Fibroblast of mammary gland (primary cell): ENCODE measurements at regions not wholly inside any gene's neighbourhood (a gene's known extent, or its start where the extent isn't known, plus 50 kb on each side); places are given as distances from the start of the nearest gene placed in this dataset.

Source experiments
- DNase-seq: peaks from one replicate; pipeline ENCODE4 v3.0.0-alpha.2; 2010; ENCODE audit warnings: low read depth
- H3K4me3 ChIP-seq: 2 replicates; pipeline ENCODE4 v1.5.1; 2011; ENCODE audit warnings: low read depth, mild to moderate bottlenecking, low read length, moderate library complexity; ENCODE audit not compliant: control insufficient read depth
- TF ChIP-seq, protein P1 (sequence below): conservative IDR thresholded peaks from 2 replicates; pipeline ENCODE4 v1.5.1; 2011; ENCODE audit warnings: low read depth, low read length, inconsistent platforms; ENCODE audit not compliant: control insufficient read depth, insufficient read depth

DNA sequence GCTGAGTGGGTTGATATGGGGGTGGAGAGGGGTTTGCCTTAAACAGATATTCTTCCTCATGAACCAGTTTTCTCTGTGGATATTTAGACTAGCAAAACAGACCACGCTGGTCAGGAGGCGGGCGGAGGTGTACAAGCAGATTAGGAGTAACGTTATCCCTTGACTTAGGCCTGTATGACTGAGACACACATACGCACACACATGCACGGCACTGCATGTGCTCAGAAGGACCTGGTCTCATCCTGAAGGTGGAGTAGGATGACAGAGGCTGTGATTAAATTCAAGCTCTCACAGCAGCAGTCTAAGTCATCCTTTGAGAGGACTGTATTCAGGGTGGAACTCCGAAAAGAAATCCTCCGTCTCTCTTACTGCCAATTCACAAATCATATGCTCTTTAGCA is 209.7 kb downstream of the DIRAS2 start:
- H3K4me3 ChIP-seq = no peak overlapping the region
- no peak for DNase-seq
- TF ChIP-seq, protein P1, sequence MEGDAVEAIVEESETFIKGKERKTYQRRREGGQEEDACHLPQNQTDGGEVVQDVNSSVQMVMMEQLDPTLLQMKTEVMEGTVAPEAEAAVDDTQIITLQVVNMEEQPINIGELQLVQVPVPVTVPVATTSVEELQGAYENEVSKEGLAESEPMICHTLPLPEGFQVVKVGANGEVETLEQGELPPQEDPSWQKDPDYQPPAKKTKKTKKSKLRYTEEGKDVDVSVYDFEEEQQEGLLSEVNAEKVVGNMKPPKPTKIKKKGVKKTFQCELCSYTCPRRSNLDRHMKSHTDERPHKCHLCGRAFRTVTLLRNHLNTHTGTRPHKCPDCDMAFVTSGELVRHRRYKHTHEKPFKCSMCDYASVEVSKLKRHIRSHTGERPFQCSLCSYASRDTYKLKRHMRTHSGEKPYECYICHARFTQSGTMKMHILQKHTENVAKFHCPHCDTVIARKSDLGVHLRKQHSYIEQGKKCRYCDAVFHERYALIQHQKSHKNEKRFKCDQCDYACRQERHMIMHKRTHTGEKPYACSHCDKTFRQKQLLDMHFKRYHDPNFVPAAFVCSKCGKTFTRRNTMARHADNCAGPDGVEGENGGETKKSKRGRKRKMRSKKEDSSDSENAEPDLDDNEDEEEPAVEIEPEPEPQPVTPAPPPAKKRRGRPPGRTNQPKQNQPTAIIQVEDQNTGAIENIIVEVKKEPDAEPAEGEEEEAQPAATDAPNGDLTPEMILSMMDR = no peak

DNA sequence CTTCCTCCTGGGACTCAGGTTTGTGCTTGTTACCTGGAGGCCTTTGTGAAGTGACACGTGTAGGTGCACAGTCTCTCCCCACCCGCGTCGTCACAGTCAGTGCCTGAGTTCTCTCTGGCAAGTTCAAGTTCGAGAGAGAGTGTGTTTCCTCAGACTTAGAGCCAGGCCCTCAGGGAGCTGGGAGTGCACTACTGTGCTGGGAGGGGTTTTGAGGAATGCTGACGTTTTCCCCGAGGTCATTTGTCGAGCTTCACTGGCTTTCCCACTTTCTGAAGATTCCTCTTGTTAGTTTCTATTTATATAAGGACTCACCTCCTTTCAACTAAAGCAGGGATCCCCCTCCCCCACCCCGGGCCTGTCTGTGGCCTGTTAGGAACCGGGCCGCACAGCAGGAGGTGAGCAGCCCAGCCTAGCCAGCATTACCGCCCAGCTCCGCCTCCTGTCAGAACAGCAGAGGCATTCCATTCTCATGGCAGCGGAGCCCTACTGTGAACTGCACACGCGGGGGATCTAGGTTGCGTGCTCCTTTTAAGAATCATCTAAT is 209.2 kb downstream of the DIRAS2 start:
- H3K4me3 ChIP-seq = no peak overlapping the region
- no peak for DNase-seq
- TF ChIP-seq, protein P1 = no peak

DNA sequence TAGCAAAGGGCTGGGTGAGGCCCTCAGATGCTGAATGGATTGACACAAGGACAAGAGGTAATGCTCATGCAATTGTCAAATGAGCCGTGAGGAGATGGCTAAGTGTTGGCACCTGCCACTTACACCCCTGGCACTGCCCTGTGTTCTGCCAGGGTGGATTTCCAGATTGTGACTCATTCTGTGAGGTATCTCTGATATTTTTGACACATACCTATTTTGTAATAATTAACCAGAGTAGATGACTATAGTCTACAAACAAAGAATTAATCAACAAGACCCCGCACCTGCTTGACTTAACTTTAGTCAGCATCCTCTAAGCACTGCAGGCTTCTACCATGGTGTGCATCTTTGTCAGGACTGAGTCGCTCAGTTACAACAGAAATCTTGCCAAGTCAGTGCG is 200.8 kb downstream of the DIRAS2 start:
- H3K4me3 ChIP-seq = no peak overlapping the region
- TF ChIP-seq, protein P1 = no peak
- no peak for DNase-seq

DNA sequence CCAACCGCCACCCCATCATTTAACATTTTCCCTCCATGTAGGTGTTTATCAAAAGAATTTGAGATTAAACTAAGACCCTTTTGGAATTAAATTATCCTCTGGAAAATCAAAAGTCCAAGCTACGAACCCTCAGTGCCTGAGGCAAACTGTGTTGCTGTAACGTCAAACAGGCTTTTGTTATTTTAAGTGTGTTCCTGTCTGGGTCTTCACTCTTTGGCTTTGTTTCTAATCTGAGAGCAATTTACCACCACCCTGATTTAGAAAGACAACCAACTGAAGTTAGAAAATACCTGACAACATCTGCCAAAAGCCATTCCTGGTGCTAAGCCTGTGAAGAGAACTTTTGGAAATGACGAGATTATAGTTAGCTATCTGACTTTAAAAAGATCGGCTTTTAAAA is 199.9 kb downstream of the DIRAS2 start:
- DNase-seq = no peak
- no peak overlapping the region for H3K4me3 ChIP-seq
- TF ChIP-seq, protein P1 = no peak

DNA sequence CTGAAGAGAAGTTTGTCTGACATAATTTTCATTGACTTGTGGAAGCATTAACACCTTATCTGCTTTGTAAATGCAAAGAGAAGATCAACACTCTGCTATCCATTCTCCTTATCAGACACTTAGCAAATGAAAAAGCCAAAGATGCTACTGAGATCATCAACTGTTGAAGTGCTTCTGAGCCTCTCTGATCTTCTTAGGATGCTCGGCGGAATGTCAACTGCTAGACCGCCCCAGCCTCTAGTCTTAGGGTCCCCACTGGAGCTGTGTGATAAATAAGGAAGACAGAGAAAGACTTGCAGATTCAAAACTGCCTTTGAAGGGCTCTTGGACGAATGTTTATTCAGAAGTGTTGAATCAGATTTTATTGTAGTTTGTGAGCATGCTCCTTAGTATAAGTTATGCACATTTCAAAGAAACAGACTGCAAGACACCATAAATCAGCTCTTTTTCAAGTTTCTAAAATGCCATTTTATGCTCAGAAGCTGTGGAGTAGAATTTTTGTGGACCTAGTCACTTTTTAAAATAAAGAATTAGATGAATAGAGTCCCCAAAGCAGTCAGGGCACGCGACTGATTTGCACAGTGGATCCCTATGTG is 197.9 kb downstream of the DIRAS2 start:
- no peak overlapping the region for H3K4me3 ChIP-seq
- TF ChIP-seq, protein P1 = no peak
- DNase-seq = no peak

DNA sequence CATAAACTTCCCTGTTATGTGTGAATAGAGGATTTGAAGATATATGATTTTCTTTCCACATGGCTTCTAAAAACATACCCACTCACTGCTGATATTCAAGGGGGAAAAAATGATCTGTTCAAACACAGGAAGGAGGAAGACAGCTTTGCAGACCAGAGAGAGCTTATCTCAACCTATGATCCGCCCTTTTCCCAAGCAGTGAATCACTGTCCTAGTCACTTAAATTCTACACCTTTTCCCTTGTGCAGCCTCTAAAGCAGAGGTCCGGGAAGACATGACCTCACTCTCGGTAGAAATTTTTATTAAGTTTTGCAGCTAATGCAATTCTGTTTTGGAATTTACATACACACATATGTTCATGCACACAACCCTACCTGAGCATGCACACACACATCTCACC is 197.2 kb downstream of the DIRAS2 start:
- no peak overlapping the region for H3K4me3 ChIP-seq
- TF ChIP-seq, protein P1 = no peak
- DNase-seq = no peak
